HG03039 (cell line): ENCODE measurements at regions not wholly inside any gene's neighbourhood (a gene's known extent, or its start where the extent isn't known, plus 50 kb on each side); places are given as distances from the start of the nearest gene placed in this dataset.
"Not testable (repeated sequence)": the region's sequence is repeated elsewhere in the genome, so short reads cannot be mapped to it uniquely, and the experiment has no call there.

Source experiments
- ATAC-seq: cut with Tn5 transposase; IDR thresholded peaks from one replicate; pipeline ENCODE4 v1.9.1; 2021; ENCODE audit warnings: mild to moderate bottlenecking, moderate library complexity; ENCODE audit not compliant: unreplicated experiment

- no peak for ATAC-seq
Measured at GRCh38 chr2:16247326-16248122, 307.2 kb downstream of the MYCN start.

GRCh38 chr2:16246911-16247310 lies 306.6 kb downstream of the MYCN start:
- ATAC-seq, result no peak

GRCh38 chr2:16246281-16246850 lies 306.0 kb downstream of the MYCN start:
- no peak for ATAC-seq

- ATAC-seq, result no peak
Measured at GRCh38 chr2:16245481-16246054, 305.2 kb downstream of the MYCN start.

GRCh38 chr2:16244966-16245320 lies 304.6 kb downstream of the MYCN start:
- no peak for ATAC-seq

GRCh38 chr2:16244153-16244965 lies 304.0 kb downstream of the MYCN start:
- ATAC-seq, result no peak

- no peak for ATAC-seq
Measured at GRCh38 chr2:16243411-16243996, 303.2 kb downstream of the MYCN start.

GRCh38 chr2:16242906-16243305 lies 302.6 kb downstream of the MYCN start:
- no peak for ATAC-seq

- no peak for ATAC-seq
Measured at GRCh38 chr2:16241166-16242160, 301.1 kb downstream of the MYCN start.

- ATAC-seq, result no peak
Measured at GRCh38 chr2:16240402-16240801, 300.1 kb downstream of the MYCN start.

GRCh38 chr2:16239296-16239850 lies 299.0 kb downstream of the MYCN start:
- no peak for ATAC-seq

- ATAC-seq, result no peak
Measured at GRCh38 chr2:16238786-16239185, 298.4 kb downstream of the MYCN start.

- ATAC-seq, result no peak
Measured at GRCh38 chr2:16238001-16238761, 297.8 kb downstream of the MYCN start.

- ATAC-seq, result no peak
Measured at GRCh38 chr2:16235747-16236146, 295.4 kb downstream of the MYCN start.

- not testable (repeated sequence) for ATAC-seq
Measured at GRCh38 chr2:16235291-16235690, 294.9 kb downstream of the MYCN start.

- ATAC-seq, result no peak
Measured at GRCh38 chr2:16228951-16229350, 288.6 kb downstream of the MYCN start.

- ATAC-seq, result no peak
Measured at GRCh38 chr2:16228471-16228870, 288.1 kb downstream of the MYCN start.

GRCh38 chr2:16227811-16228462 lies 287.6 kb downstream of the MYCN start:
- no peak for ATAC-seq
